Mesenchymal stem cell (in vitro differentiated cells and primary cell): ENCODE measurements at regions not wholly inside any gene's neighbourhood (a gene's known extent, or its start where the extent isn't known, plus 50 kb on each side); places are given as distances from the start of the nearest gene placed in this dataset.

Source experiments
- DNase-seq: peaks from one replicate; pipeline ENCODE4 v3.0.0-alpha.2; 2013
- H2AFZ ChIP-seq: one replicate; pipeline ENCODE4 v1.6.1; 2013; ENCODE audit warnings: low read depth, mild to moderate bottlenecking, control low read depth, inconsistent platforms, low read length, moderate library complexity
- H2AK5ac ChIP-seq: 2 replicates; pipeline ENCODE4 v1.6.1; 2013; ENCODE audit warnings: low read length, moderate library complexity, mild to moderate bottlenecking, inconsistent platforms; ENCODE audit not compliant: severe bottlenecking
- H2BK120ac ChIP-seq: one replicate; pipeline ENCODE4 v1.6.1; 2013; ENCODE audit warnings: low read depth, mild to moderate bottlenecking, inconsistent platforms, low read length, moderate library complexity
- H2BK12ac ChIP-seq, 2 experiments: one replicate each; pipeline ENCODE4 v1.6.1; 2013; ENCODE audit warnings: inconsistent platforms in 2 of 2, low read length in 2 of 2, mild to moderate bottlenecking in 2 of 2, moderate library complexity in 2 of 2, control low read depth in 1 of 2
- H2BK15ac ChIP-seq: one replicate; pipeline ENCODE4 v1.6.1; 2013; ENCODE audit warnings: mild to moderate bottlenecking, low read depth, inconsistent platforms; ENCODE audit not compliant: poor library complexity, severe bottlenecking
- H2BK5ac ChIP-seq: 2 replicates; pipeline ENCODE4 v1.6.1; 2013; ENCODE audit warnings: low read depth, mild to moderate bottlenecking, low read length, control low read depth, inconsistent platforms; ENCODE audit not compliant: poor library complexity, severe bottlenecking
- H3K14ac ChIP-seq, 2 experiments: one replicate each; pipeline ENCODE4 v1.6.1; 2013; ENCODE audit warnings: inconsistent platforms in 2 of 2, low read length in 2 of 2, control low read depth in 1 of 2, mild to moderate bottlenecking in 1 of 2, moderate library complexity in 1 of 2
- H3K18ac ChIP-seq, 2 experiments: one replicate each; pipeline ENCODE4 v1.6.1; 2013; ENCODE audit warnings: inconsistent platforms in 2 of 2, low read length in 2 of 2, control low read depth in 1 of 2, low read depth in 1 of 2, mild to moderate bottlenecking in 1 of 2
- H3K23ac ChIP-seq, 2 experiments: one replicate each; pipeline ENCODE4 v1.6.1; 2013; ENCODE audit warnings: inconsistent platforms in 2 of 2, low read length in 2 of 2, mild to moderate bottlenecking in 2 of 2, moderate library complexity in 2 of 2, control low read depth in 1 of 2
- H3K27ac ChIP-seq: 2 replicates; pipeline ENCODE4 v1.5.1; 2013; ENCODE audit warnings: mild to moderate bottlenecking, moderate library complexity, low read length, control low read depth, inconsistent platforms; ENCODE audit not compliant: poor library complexity, severe bottlenecking
- H3K27me3 ChIP-seq, 2 experiments: 2 replicates each; pipeline versions ENCODE4 v1.6.1 to v1.7.0; 2013; ENCODE audit warnings: low read length in 2 of 2, mild to moderate bottlenecking in 2 of 2, moderate library complexity in 2 of 2, control low read depth in 1 of 2, inconsistent platforms in 1 of 2; ENCODE audit not compliant: control insufficient read depth in 1 of 2, insufficient read depth in 1 of 2
- H3K36me3 ChIP-seq, 2 experiments: 2 replicates each; pipeline versions ENCODE4 v1.6.1 to v1.7.0; 2013; ENCODE audit warnings: low read length in 2 of 2, control low read depth in 1 of 2, inconsistent platforms in 1 of 2, low read depth in 1 of 2, mild to moderate bottlenecking in 1 of 2; ENCODE audit not compliant: insufficient read depth in 2 of 2, control insufficient read depth in 1 of 2
- H3K4ac ChIP-seq, 2 experiments: one replicate each; pipeline ENCODE4 v1.6.1; 2013; ENCODE audit warnings: inconsistent platforms in 2 of 2, low read length in 2 of 2, mild to moderate bottlenecking in 2 of 2, moderate library complexity in 2 of 2, control low read depth in 1 of 2, low read depth in 1 of 2
- H3K4me1 ChIP-seq: 2 replicates; pipeline ENCODE4 v1.6.1; 2013; ENCODE audit warnings: low read depth, low read length, control low read depth; ENCODE audit not compliant: control insufficient read depth, insufficient read depth
- H3K4me2 ChIP-seq: 2 replicates; pipeline ENCODE4 v1.6.1; 2013; ENCODE audit warnings: low read length, mild to moderate bottlenecking, inconsistent platforms; ENCODE audit not compliant: poor library complexity, severe bottlenecking
- H3K4me3 ChIP-seq, 2 experiments: 2 replicates each; pipeline versions ENCODE4 v1.5.1 to v1.7.0; 2013; ENCODE audit warnings: low read length in 2 of 2, mild to moderate bottlenecking in 2 of 2, control low read depth in 1 of 2, low read depth in 1 of 2; ENCODE audit not compliant: insufficient read depth in 1 of 2
- H3K79me1 ChIP-seq: replicated peaks from 2 replicates; pipeline ENCODE4 v1.6.1; 2013; ENCODE audit warnings: mild to moderate bottlenecking, control low read depth, low read length, inconsistent platforms; ENCODE audit not compliant: poor library complexity, severe bottlenecking
- H3K9ac ChIP-seq: 2 replicates; pipeline ENCODE4 v1.7.0; 2013; ENCODE audit warnings: mild to moderate bottlenecking, low read length, moderate library complexity
- H3K9me3 ChIP-seq: 2 replicates; pipeline ENCODE4 v1.7.0; 2013; ENCODE audit warnings: mild to moderate bottlenecking, low read length; ENCODE audit not compliant: control insufficient read depth
- H4K8ac ChIP-seq: one replicate; pipeline ENCODE4 v1.6.1; 2013; ENCODE audit warnings: inconsistent platforms, mild to moderate bottlenecking, low read length, moderate library complexity
- H4K91ac ChIP-seq: one replicate; pipeline ENCODE4 v1.6.1; 2013; ENCODE audit warnings: mild to moderate bottlenecking, low read length, inconsistent platforms
- whole genome bisulfite sequencing: methylation state at CpG from one replicate; pipeline ENCODE4 v1.1.7; 2013; ENCODE audit warnings: mixed read lengths; 5-methylcytosine and 5-hydroxymethylcytosine counted together

GRCh38 chr10:29209830-29210229 is 79.0 kb upstream of the LYZL1 start:
- no peak overlapping the region for H2AK5ac ChIP-seq
- no peaks in the 10 kb centered on the region for H3K36me3 ChIP-seq
- H2BK12ac ChIP-seq: no peak overlapping the region
- H3K27ac ChIP-seq: no peak overlapping the region
- no peak overlapping the region for H3K14ac ChIP-seq
- H3K4me3 ChIP-seq: no peak overlapping the region
- H3K18ac ChIP-seq: no peak overlapping the region
- no peak overlapping the region for H3K23ac ChIP-seq
- H3K4ac ChIP-seq: no peak overlapping the region
- H3K4me2 ChIP-seq: no peak overlapping the region
- peaks cover 7 to 27% of the 10 kb centered on the region in 2 experiments for H3K27me3 ChIP-seq
- no peak overlapping the region for H4K8ac ChIP-seq
- no peak overlapping the region for H2BK120ac ChIP-seq
- no peak overlapping the region for H3K9ac ChIP-seq
- no peak overlapping the region for H4K91ac ChIP-seq
- H2BK5ac ChIP-seq: no peak overlapping the region
- DNase-seq: no peak
- no peak overlapping the region for H2BK15ac ChIP-seq
- H3K79me1 ChIP-seq: no peaks in the 10 kb centered on the region
- H2AFZ ChIP-seq: no peak overlapping the region
- peaks cover 36% of the 10 kb centered on the region for H3K9me3 ChIP-seq
- H3K4me1 ChIP-seq: no peaks in the 10 kb centered on the region

GRCh38 chr10:29210266-29210868 is 78.5 kb upstream of the LYZL1 start:
- no peak overlapping the region for H3K14ac ChIP-seq
- H3K9ac ChIP-seq: no peak overlapping the region
- no peak overlapping the region for H3K23ac ChIP-seq
- no peaks in the 10 kb centered on the region for H3K36me3 ChIP-seq
- H4K8ac ChIP-seq: no peak overlapping the region
- no peak overlapping the region for H3K4ac ChIP-seq
- no peaks in the 10 kb centered on the region for H3K79me1 ChIP-seq
- H2AFZ ChIP-seq: no peak overlapping the region
- H3K4me3 ChIP-seq: no peak overlapping the region
- H3K27me3 ChIP-seq: peaks cover 7 to 23% of the 10 kb centered on the region in 2 experiments
- H3K9me3 ChIP-seq: peaks cover 36% of the 10 kb centered on the region
- no peak overlapping the region for H4K91ac ChIP-seq
- no peak overlapping the region for H2BK120ac ChIP-seq
- no peak for DNase-seq
- no peak overlapping the region for H2BK12ac ChIP-seq
- no peaks in the 10 kb centered on the region for H3K4me1 ChIP-seq
- no peak overlapping the region for H2BK5ac ChIP-seq
- no peak overlapping the region for H3K18ac ChIP-seq
- no peak overlapping the region for H2AK5ac ChIP-seq
- no peak overlapping the region for H3K27ac ChIP-seq
- no peak overlapping the region for H2BK15ac ChIP-seq
- 90% methylated on average over 1 of the region's 2 CpGs for WGBS
- no peak overlapping the region for H3K4me2 ChIP-seq

- no peaks in the 10 kb centered on the region for H3K36me3 ChIP-seq
- H4K8ac ChIP-seq: no peak overlapping the region
- no peak overlapping the region for H3K23ac ChIP-seq
- no peaks in the 10 kb centered on the region for H3K4me1 ChIP-seq
- H2AK5ac ChIP-seq: no peak overlapping the region
- H2AFZ ChIP-seq: no peak overlapping the region
- no peak overlapping the region for H3K9ac ChIP-seq
- H4K91ac ChIP-seq: no peak overlapping the region
- no peak overlapping the region for H2BK5ac ChIP-seq
- no peak overlapping the region for H3K4me3 ChIP-seq
- H3K18ac ChIP-seq: no peak overlapping the region
- H3K4ac ChIP-seq: no peak overlapping the region
- H3K9me3 ChIP-seq: peaks cover 32% of the 10 kb centered on the region
- no peak overlapping the region for H3K4me2 ChIP-seq
- no peak overlapping the region for H2BK15ac ChIP-seq
- no peak overlapping the region for H3K27ac ChIP-seq
- H2BK120ac ChIP-seq: no peak overlapping the region
- WGBS: 79% methylated on average over 3 of the region's 3 CpGs
- H3K79me1 ChIP-seq: no peaks in the 10 kb centered on the region
- H3K14ac ChIP-seq: no peak overlapping the region
- peaks cover 0 to 17% of the 10 kb centered on the region in 2 experiments for H3K27me3 ChIP-seq
- DNase-seq: no peak
- H2BK12ac ChIP-seq: no peak overlapping the region
These were observed 76.3 kb upstream of the LYZL1 start for GRCh38 chr10:29212597-29212996.

DNA sequence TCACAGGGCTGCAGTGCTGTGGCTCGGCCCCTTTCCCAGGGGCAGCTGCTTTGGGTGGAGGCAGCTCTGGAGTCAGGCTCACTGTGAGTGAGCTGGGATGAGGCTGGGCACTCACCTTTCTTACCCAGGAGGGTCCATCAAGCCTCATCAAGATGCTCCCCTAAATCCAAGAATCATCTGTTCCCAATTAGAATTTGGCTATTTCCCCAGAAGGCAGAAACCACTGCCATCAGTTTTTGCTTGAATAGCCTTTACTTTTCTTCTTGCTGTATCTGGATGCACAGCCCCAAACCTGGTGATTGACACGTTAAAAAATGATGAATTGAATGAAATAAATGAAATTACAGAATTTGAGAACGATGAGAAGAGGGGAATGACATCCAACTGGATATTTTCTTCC is 74.3 kb upstream of the LYZL1 start:
- Histone ChIP-seq H3K4me3 (no peak overlapping the region), H3K9me3 (peaks cover 15% of the 10 kb centered on the region), H2BK15ac (no peak overlapping the region), H3K9ac (no peak overlapping the region), H2AFZ (no peak overlapping the region), H3K27me3 (peaks cover 3 to 27% of the 10 kb centered on the region in 2 experiments), H2BK120ac (no peak overlapping the region), H3K14ac (no peak overlapping the region), H2BK12ac (no peak overlapping the region), H3K4me1 (no peaks in the 10 kb centered on the region), H3K79me1 (no peaks in the 10 kb centered on the region), H2BK5ac (no peak overlapping the region), H4K91ac (no peak overlapping the region), H3K18ac (no peak overlapping the region), H3K4me2 (no peak overlapping the region), H3K23ac (no peak overlapping the region), H2AK5ac (no peak overlapping the region), H3K27ac (no peak overlapping the region), H3K4ac (no peak overlapping the region), H3K36me3 (no peaks in the 10 kb centered on the region), H4K8ac (no peak overlapping the region)
- WGBS: 71% methylated on average over 1 of the region's 3 CpGs
- no peak for DNase-seq
